BLaER1 treated with 17β-estradiol and CSF1 and Interleukin-3, amounts not matched to agents 10 nM and 100 nM (cell line): ENCODE measurements at regions not wholly inside any gene's neighbourhood (a gene's known extent, or its start where the extent isn't known, plus 50 kb on each side); places are given as distances from the start of the nearest gene placed in this dataset.
A peak's percentile ranks its signal among the peaks of the same experiment; 100 is the strongest.
"Not testable (repeated sequence)": the region's sequence is repeated elsewhere in the genome, so short reads cannot be mapped to it uniquely, and the experiment has no call there.

Experiments
- H3K27ac ChIP-seq, 11 experiments: shearing (Covaris generic); formaldehyde crosslinking; 2 replicates each; pipeline ENCODE4 v1.8.1; 2022
- H3K27me3 ChIP-seq, 11 experiments: shearing (Covaris generic); formaldehyde crosslinking; 2 replicates each; pipeline ENCODE4 v1.8.1; 2022
- H3K36me3 ChIP-seq, 11 experiments: shearing (Covaris generic); formaldehyde crosslinking; 2 replicates each; pipeline ENCODE4 v1.8.1; 2022
- H3K4me1 ChIP-seq, 10 experiments: shearing (Covaris generic); formaldehyde crosslinking; 2 replicates each; pipeline ENCODE4 v1.8.1; 2022
- H3K4me2 ChIP-seq, 11 experiments: shearing (Covaris generic); formaldehyde crosslinking; 2 replicates each; pipeline ENCODE4 v1.8.1; 2022
- H3K4me3 ChIP-seq, 10 experiments: shearing (Covaris generic); formaldehyde crosslinking; 2 replicates each; pipeline ENCODE4 v1.8.1; 2022
- H3K9ac ChIP-seq, 11 experiments: shearing (Covaris generic); formaldehyde crosslinking; 2 replicates each; pipeline ENCODE4 v1.8.1; 2022
- H3K9me3 ChIP-seq, 11 experiments: shearing (Covaris generic); formaldehyde crosslinking; replicated peaks in 1 of 11; 2 replicates each; pipeline ENCODE4 v1.8.1; 2022
- H4K20me1 ChIP-seq, 11 experiments: shearing (Covaris generic); formaldehyde crosslinking; 2 replicates each; pipeline ENCODE4 v1.8.1; 2022
- Cebpa-rat ChIP-seq, 11 experiments: shearing (Covaris generic); IDR thresholded peaks; 2 replicates each; pipeline ENCODE4 v1.8.1; 2022

DNA sequence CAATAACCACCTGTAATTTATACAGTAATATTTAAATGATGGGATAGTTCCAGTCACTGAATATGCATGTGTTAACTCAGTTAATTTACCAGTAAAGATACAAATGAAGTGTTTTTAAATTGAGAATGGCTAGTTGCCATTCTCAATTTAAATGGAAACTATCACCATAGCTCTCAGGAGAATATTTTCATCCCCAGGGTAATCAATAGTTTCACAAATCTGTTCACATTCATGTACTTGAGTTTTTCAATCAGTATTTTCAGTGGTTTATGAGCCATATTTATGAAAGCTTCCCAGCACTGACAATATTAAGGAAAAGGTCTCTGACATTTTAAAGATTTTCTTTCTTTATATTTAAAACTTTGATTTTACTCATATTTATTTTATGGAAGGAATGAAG lies 439.3 kb downstream of the MAT2B start:
- no peaks in the 10 kb centered on the region for H4K20me1 ChIP-seq
- H3K4me3 ChIP-seq, result no peak overlapping the region
- H3K9me3 ChIP-seq, result peaks cover 0 to 9% (median 0%) of the 10 kb centered on the region in 11 experiments; a peak in 1 of 22 replicates
- H3K4me2 ChIP-seq, result no peak overlapping the region
- no peaks in the 10 kb centered on the region for H3K36me3 ChIP-seq
- H3K4me1 ChIP-seq, result peaks cover 8 to 43% (median 13%) of the 10 kb centered on the region in 10 experiments; a peak in 18 of 20 replicates
- no peak overlapping the region for H3K9ac ChIP-seq
- TF ChIP-seq Cebpa-rat (IDR thresholded peaks at IDR 0.05), result no peak
- H3K27ac ChIP-seq, result no peak overlapping the region
- H3K27me3 ChIP-seq, result no peaks in the 10 kb centered on the region

GRCh38 chr5:163947848-163948666 lies 442.6 kb downstream of the MAT2B start:
- no peak for TF ChIP-seq Cebpa-rat (IDR thresholded peaks at IDR 0.05)
- H3K4me2 ChIP-seq, result peak overlapping the region in 3 of 11 experiments; percentile 25 to 58 (median 45); a peak in 1 of 22 replicates
- H3K9me3 ChIP-seq, result no peaks in the 10 kb centered on the region
- no peak overlapping the region for H3K4me3 ChIP-seq
- H3K36me3 ChIP-seq, result no peaks in the 10 kb centered on the region
- peaks cover 0 to 25% (median 0%) of the 10 kb centered on the region in 10 experiments; a peak in 7 of 20 replicates for H3K4me1 ChIP-seq
- no peak overlapping the region for H3K27ac ChIP-seq
- H4K20me1 ChIP-seq, result no peaks in the 10 kb centered on the region
- H3K9ac ChIP-seq, result no peak overlapping the region
- H3K27me3 ChIP-seq, result no peaks in the 10 kb centered on the region

DNA sequence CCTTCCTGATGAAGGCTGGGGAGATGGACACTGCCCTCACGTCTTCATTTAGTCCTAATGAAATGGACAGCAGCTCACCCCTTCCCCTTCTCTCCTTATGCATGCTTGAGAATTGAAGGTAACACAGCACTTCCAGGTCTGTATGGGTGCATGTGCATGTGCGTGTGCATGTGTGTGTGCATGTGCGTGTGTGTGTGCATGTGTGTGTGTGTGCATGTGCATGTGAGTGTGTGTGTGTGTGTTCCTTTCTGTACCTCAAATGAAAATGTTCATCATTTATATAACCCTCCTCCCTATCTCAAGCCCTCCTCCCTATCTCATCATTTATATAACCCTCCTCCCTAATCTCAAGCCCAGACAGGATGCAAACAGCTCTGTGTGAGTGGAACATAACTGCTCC lies 444.8 kb downstream of the MAT2B start:
- peaks cover 0 to 19% (median 0%) of the 10 kb centered on the region in 10 experiments; a peak in 6 of 20 replicates for H3K4me1 ChIP-seq
- H3K4me3 ChIP-seq, result no peak overlapping the region
- H3K27ac ChIP-seq, result no peak overlapping the region
- no peak overlapping the region for H3K4me2 ChIP-seq
- H3K27me3 ChIP-seq, result no peaks in the 10 kb centered on the region
- TF ChIP-seq Cebpa-rat (IDR thresholded peaks at IDR 0.05), result no peak
- no peak overlapping the region for H3K9ac ChIP-seq
- H4K20me1 ChIP-seq, result no peaks in the 10 kb centered on the region
- H3K36me3 ChIP-seq, result no peaks in the 10 kb centered on the region
- H3K9me3 ChIP-seq, result no peaks in the 10 kb centered on the region

DNA sequence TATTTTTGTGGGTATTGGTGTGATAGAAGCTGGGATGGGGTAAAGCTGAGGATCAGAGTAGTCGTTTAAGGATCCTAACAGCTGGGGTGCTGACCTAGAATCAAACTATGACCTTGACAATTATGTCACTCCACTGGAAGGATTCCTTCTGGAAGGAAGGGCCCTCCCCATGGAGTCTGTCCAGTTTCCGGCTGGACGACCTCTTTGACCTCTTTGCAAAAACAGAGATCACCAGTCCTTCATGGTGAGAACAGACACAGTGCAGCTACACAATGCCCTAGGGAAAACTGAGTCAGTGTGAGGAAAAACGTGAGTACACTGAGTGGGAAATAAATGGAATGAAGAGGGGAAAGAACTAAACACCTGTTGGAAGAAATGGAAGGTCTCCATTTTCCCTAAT lies 445.6 kb downstream of the MAT2B start:
- no peak for TF ChIP-seq Cebpa-rat (IDR thresholded peaks at IDR 0.05)
- no peak overlapping the region for H3K4me3 ChIP-seq

GRCh38 chr5:163953901-163954300 lies 448.5 kb downstream of the MAT2B start:
- H3K9ac ChIP-seq, result no peak overlapping the region
- H3K4me3 ChIP-seq, result no peak overlapping the region
- TF ChIP-seq Cebpa-rat (IDR thresholded peaks at IDR 0.05), result no peak
- H3K27ac ChIP-seq, result no peak overlapping the region
- H3K36me3 ChIP-seq, result no peaks in the 10 kb centered on the region
- H4K20me1 ChIP-seq, result no peaks in the 10 kb centered on the region
- no peak overlapping the region for H3K4me2 ChIP-seq
- no peaks in the 10 kb centered on the region for H3K4me1 ChIP-seq
- H3K9me3 ChIP-seq, result no peaks in the 10 kb centered on the region
- no peaks in the 10 kb centered on the region for H3K27me3 ChIP-seq

More for the DNA sequence above, 445.6 kb downstream of the MAT2B start:
- H3K36me3 ChIP-seq, result no peaks in the 10 kb centered on the region
- no peaks in the 10 kb centered on the region for H3K27me3 ChIP-seq
- no peaks in the 10 kb centered on the region for H3K9me3 ChIP-seq
- H3K4me1 ChIP-seq, result peaks cover 0 to 19% (median 0%) of the 10 kb centered on the region in 10 experiments; a peak in 6 of 20 replicates
- no peaks in the 10 kb centered on the region for H4K20me1 ChIP-seq
- no peak overlapping the region for H3K9ac ChIP-seq
- H3K27ac ChIP-seq, result no peak overlapping the region
- no peak overlapping the region for H3K4me2 ChIP-seq

GRCh38 chr5:163961230-163961629 lies 455.8 kb downstream of the MAT2B start:
- H3K9ac ChIP-seq, H3K4me3 ChIP-seq, H3K27ac ChIP-seq, H4K20me1 ChIP-seq, H3K36me3 ChIP-seq, H3K9me3 ChIP-seq, H3K27me3 ChIP-seq, H3K4me2 ChIP-seq: not testable (repeated sequence)
- H3K4me1 ChIP-seq, result peaks cover 0 to 14% (median 2%) of the 10 kb centered on the region in 10 experiments; a peak in 7 of 20 replicates

GRCh38 chr5:163963881-163964280 lies 458.5 kb downstream of the MAT2B start:
- H3K27me3 ChIP-seq, result no peaks in the 10 kb centered on the region
- no peaks in the 10 kb centered on the region for H3K36me3 ChIP-seq
- no peak overlapping the region for H3K4me3 ChIP-seq
- peak overlapping the region in 2 of 11 experiments; percentile 22 to 33; a peak in 3 of 22 replicates for H3K27ac ChIP-seq
- no peaks in the 10 kb centered on the region for H4K20me1 ChIP-seq
- no peak overlapping the region for H3K9ac ChIP-seq
- peak in 1 of 11 experiments; percentile 47; a peak in 1 of 22 replicates for TF ChIP-seq Cebpa-rat (IDR thresholded peaks at IDR 0.05)
- H3K4me2 ChIP-seq, result peak overlapping the region in 3 of 11 experiments; percentile 23 to 30 (median 26); a peak in 3 of 22 replicates
- H3K9me3 ChIP-seq, result no peaks in the 10 kb centered on the region
- H3K4me1 ChIP-seq, result peaks cover 0 to 14% (median 2%) of the 10 kb centered on the region in 10 experiments; a peak in 7 of 20 replicates

DNA sequence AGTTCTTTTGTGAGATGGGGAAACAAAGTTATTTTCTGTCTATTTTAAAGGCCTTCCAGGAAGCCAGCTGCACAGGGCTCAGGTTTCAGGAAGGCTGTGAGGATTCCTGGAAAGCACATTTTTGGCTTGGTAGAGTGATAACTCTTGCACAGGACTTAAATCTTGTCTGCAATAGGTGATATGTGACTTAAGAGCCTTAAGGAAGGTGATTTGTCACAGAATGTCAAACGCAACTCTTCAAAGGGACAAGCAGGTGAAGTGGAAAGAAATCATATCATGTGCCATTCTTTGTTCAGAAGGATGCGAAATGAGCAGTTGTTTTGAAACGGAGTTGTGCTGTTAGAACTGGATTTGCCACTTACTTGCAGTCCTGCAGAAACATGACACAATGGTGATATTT lies 459.3 kb downstream of the MAT2B start:
- Histone ChIP-seq H3K4me3 (no peak overlapping the region), H3K27ac (no peak overlapping the region), H4K20me1 (no peaks in the 10 kb centered on the region), H3K36me3 (no peaks in the 10 kb centered on the region), H3K9me3 (no peaks in the 10 kb centered on the region), H3K27me3 (no peaks in the 10 kb centered on the region), H3K4me1 (peaks cover 0 to 14% (median 2%) of the 10 kb centered on the region in 10 experiments; a peak in 7 of 20 replicates), H3K4me2 (peak overlapping the region in 2 of 11 experiments; percentile 1 to 14; a peak in 1 of 22 replicates), H3K9ac (no peak overlapping the region)
- no peak for TF ChIP-seq Cebpa-rat (IDR thresholded peaks at IDR 0.05)

DNA sequence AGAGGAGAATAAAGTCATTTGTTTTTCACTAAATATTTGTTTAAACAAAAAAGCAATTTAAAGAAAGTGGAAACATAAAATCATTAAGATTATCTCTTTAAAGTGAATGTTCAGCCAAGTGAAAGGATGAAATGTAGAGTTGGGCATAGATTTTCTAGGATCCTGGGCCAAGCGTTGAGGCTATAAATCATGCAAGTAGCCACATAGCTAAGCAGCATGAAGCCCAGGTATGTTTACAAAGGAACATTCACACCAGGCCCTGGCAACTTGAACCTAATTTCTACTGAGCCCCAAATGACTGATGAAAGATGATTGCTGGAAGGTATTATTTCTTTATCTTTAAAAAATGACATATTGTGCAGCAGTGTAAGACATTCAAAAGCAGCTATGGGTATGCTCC lies 461.8 kb downstream of the MAT2B start:
- TF ChIP-seq Cebpa-rat (IDR thresholded peaks at IDR 0.05), result no peak
- Histone ChIP-seq H3K9ac (no peak overlapping the region), H3K27me3 (no peaks in the 10 kb centered on the region), H3K36me3 (no peaks in the 10 kb centered on the region), H4K20me1 (no peaks in the 10 kb centered on the region), H3K4me3 (no peak overlapping the region), H3K4me2 (no peak overlapping the region), H3K27ac (no peak overlapping the region), H3K9me3 (no peaks in the 10 kb centered on the region), H3K4me1 (peaks cover 0 to 14% (median 2%) of the 10 kb centered on the region in 10 experiments; a peak in 7 of 20 replicates)
